Ovary (tissue), 3 donors: ENCODE measurements at regions not wholly inside any gene's neighbourhood (a gene's known extent, or its start where the extent isn't known, plus 50 kb on each side); places are given as distances from the start of the nearest gene placed in this dataset.

Experiments used
- EP300 ChIP-seq: sonication (generic); formaldehyde crosslinking; IDR thresholded peaks from one replicate; pipeline ENCODE4 v1.6.1; 2017; ENCODE audit warnings: antibody characterized with exemption
- TF ChIP-seq, protein P1 (sequence below), 3 donors: fragments of 450-650 bp in 2 of 3; fragments of 200-600 bp in 1 of 3; IDR thresholded peaks; one replicate each; pipeline versions ENCODE4 v1.5.1 to v1.8.0; 2016 to 2022; ENCODE audit warnings: antibody characterized with exemption in 3 of 3, mild to moderate bottlenecking in 1 of 3
- donor health status: DM: no; HTN: no; CAD: no.

DNA sequence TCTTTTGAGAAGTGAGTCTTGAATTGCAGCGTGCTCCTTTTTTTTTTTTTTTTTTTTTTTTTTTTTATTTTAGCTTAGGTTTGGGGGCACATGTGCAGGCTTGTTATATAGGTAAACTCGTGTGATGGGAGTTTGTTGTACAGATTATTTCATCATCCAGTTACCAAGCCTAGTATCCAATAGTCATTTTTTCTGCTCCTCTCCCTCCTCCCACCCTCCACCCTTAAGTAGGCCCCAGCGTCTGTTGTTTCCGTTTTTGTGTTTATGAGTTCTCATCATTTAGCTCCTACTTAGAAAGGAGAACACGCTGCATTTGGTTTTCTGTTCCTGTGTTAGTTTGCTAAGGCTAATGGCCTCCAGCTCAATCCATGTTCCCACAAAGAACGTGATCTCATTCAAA is 81.3 kb upstream of the TSPAN5 start:
- TF ChIP-seq EP300, result no peak
- TF ChIP-seq, protein P1, sequence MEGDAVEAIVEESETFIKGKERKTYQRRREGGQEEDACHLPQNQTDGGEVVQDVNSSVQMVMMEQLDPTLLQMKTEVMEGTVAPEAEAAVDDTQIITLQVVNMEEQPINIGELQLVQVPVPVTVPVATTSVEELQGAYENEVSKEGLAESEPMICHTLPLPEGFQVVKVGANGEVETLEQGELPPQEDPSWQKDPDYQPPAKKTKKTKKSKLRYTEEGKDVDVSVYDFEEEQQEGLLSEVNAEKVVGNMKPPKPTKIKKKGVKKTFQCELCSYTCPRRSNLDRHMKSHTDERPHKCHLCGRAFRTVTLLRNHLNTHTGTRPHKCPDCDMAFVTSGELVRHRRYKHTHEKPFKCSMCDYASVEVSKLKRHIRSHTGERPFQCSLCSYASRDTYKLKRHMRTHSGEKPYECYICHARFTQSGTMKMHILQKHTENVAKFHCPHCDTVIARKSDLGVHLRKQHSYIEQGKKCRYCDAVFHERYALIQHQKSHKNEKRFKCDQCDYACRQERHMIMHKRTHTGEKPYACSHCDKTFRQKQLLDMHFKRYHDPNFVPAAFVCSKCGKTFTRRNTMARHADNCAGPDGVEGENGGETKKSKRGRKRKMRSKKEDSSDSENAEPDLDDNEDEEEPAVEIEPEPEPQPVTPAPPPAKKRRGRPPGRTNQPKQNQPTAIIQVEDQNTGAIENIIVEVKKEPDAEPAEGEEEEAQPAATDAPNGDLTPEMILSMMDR (IDR thresholded peaks at IDR 0.05), result no peak
